GM12872 (cell line): ENCODE measurements at regions not wholly inside any gene's neighbourhood (a gene's known extent, or its start where the extent isn't known, plus 50 kb on each side); places are given as distances from the start of the nearest gene placed in this dataset.

Source experiments
- TF ChIP-seq, protein P1 (sequence below): IDR thresholded peaks from 3 replicates; pipeline ENCODE4 v1.5.1; 2011; ENCODE audit warnings: low read depth, mild to moderate bottlenecking, low read length, moderate library complexity; ENCODE audit not compliant: insufficient read depth

DNA sequence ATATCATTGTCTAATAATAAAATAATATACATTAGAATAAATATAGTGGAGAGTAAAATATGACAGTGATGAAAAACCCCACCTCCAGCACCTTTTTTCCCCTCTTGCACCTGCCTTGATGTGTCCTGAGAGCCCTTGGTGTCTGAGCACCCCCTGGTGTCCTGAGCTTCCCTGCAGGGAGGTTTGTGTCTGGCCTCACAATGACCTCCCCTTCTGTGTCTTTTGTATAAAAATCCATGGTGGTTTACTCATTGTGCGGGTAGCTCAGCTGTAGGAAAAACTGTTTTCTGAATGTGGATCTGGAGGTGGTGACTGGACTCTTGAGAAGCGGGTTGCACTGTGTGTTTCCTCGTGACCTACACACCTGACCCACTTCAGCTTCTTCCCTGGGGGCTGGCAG lies 636.9 kb downstream of the TMEM121 start:
- TF ChIP-seq, protein P1, sequence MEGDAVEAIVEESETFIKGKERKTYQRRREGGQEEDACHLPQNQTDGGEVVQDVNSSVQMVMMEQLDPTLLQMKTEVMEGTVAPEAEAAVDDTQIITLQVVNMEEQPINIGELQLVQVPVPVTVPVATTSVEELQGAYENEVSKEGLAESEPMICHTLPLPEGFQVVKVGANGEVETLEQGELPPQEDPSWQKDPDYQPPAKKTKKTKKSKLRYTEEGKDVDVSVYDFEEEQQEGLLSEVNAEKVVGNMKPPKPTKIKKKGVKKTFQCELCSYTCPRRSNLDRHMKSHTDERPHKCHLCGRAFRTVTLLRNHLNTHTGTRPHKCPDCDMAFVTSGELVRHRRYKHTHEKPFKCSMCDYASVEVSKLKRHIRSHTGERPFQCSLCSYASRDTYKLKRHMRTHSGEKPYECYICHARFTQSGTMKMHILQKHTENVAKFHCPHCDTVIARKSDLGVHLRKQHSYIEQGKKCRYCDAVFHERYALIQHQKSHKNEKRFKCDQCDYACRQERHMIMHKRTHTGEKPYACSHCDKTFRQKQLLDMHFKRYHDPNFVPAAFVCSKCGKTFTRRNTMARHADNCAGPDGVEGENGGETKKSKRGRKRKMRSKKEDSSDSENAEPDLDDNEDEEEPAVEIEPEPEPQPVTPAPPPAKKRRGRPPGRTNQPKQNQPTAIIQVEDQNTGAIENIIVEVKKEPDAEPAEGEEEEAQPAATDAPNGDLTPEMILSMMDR, result peak; percentile 7; the same call in 1 of the 3 replicates

GRCh38 chr14:106166232-106166631 lies 639.8 kb downstream of the TMEM121 start:
- TF ChIP-seq, protein P1, result no peak

GRCh38 chr14:106166650-106167204 lies 640.3 kb downstream of the TMEM121 start:
- TF ChIP-seq, protein P1, result no peak

- TF ChIP-seq, protein P1, result peak; percentile 82
These were observed 643.8 kb downstream of the TMEM121 start for GRCh38 chr14:106170163-106170658.

- TF ChIP-seq, protein P1, result no peak
These were observed 647.8 kb downstream of the TMEM121 start for GRCh38 chr14:106174206-106174605.

DNA sequence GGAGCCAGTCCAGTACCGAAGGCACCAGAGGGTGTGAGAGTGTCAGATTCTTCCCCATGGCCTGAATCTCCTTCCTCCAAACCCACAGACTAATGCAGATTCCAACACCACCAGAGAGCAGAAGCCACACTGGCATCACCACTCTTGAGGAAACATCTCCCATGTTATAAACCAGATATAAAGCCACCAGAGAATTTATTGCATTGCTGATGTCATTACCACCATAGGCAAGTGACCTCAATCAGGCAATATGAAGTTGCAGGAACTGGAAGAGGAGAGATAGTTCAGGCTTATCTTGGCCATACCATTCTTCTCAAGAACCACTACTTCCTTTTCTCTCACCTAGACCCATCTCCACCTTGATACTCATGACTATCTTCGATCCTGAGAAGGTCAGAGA lies 653.4 kb downstream of the TMEM121 start:
- TF ChIP-seq, protein P1, result no peak

- TF ChIP-seq, protein P1, result peak; percentile 49; the same call in 2 of the 3 replicates
These were observed 659.5 kb downstream of the TMEM121 start for GRCh38 chr14:106185837-106186233.
